Panc1 (cell line): ENCODE measurements at regions not wholly inside any gene's neighbourhood (a gene's known extent, or its start where the extent isn't known, plus 50 kb on each side); places are given as distances from the start of the nearest gene placed in this dataset.

Experiments used
- ATAC-seq: fragments of 200-7000 bp; cut with Tn5 transposase; 2 replicates; pipeline ENCODE4 v1.9.1; 2020; ENCODE audit warnings: mild to moderate bottlenecking, moderate library complexity
- BruUV-seq: library from RNA; stranded (reverse); fragments of 400-500 nt; replicated peaks from 2 replicates; lab custom pipeline; 2021; lab: Mats Ljungman, UMichigan
- CTCF ChIA-PET: fragments of 300-600 bp; sonication (Branson Sonifier 250); formaldehyde crosslinking; loops from one replicate; lab custom pipeline; 2022; ENCODE audit warnings: antibody characterized with exemption; lab: Charles Lee
- POLR2A ChIA-PET: fragments of 300-600 bp; sonication (Branson Sonifier 250); formaldehyde crosslinking; loops from one replicate; lab custom pipeline; 2022; ENCODE audit warnings: antibody characterized with exemption; lab: Charles Lee
- DNase-seq: peaks from one replicate; pipeline ENCODE4 v3.0.0-alpha.2; 2010; ENCODE audit warnings: low read depth, low spot score
- H3K27ac ChIP-seq: 2 replicates; pipeline ENCODE4 v1.5.1; 2011; ENCODE audit warnings: mild to moderate bottlenecking, low read length, inconsistent platforms
- H3K27me3 ChIP-seq: fragments of 200-500 bp; sonication (Bioruptor generic); 2 replicates; pipeline ENCODE4 v1.6.0; 2014; ENCODE audit warnings: low read length, inconsistent platforms; ENCODE audit not compliant: control insufficient read depth, insufficient read depth
- H3K36me3 ChIP-seq: fragments of 200-500 bp; sonication (Bioruptor generic); 2 replicates; pipeline ENCODE4 v1.5.1; 2014; ENCODE audit warnings: inconsistent platforms, mild to moderate bottlenecking, low read length, moderate library complexity; ENCODE audit not compliant: control insufficient read depth, insufficient read depth
- H3K4me1 ChIP-seq: 2 replicates; pipeline ENCODE4 v1.5.1; 2011; ENCODE audit warnings: inconsistent platforms, mild to moderate bottlenecking, low read length, moderate library complexity; ENCODE audit not compliant: control insufficient read depth, insufficient read depth
- H3K4me3 ChIP-seq, 2 experiments: 2 replicates each; pipeline ENCODE4 v1.5.1; 2011 to 2012; ENCODE audit warnings: low read depth in 2 of 2, low read length in 2 of 2, mild to moderate bottlenecking in 2 of 2, inconsistent platforms in 1 of 2, moderate library complexity in 1 of 2
- H3K9me3 ChIP-seq: fragments of 200-500 bp; sonication (Bioruptor generic); 2 replicates; pipeline ENCODE4 v1.5.1; 2014; ENCODE audit warnings: low read depth, mild to moderate bottlenecking, inconsistent platforms, low read length, moderate library complexity; ENCODE audit not compliant: control insufficient read depth, insufficient read depth
- CTCF ChIP-seq: fragments of 450-650 bp; IDR thresholded peaks from 2 replicates; pipeline ENCODE4 v1.5.1; 2017; ENCODE audit warnings: mild to moderate bottlenecking
- POLR2AphosphoS5 ChIP-seq: IDR thresholded peaks from 2 replicates; pipeline ENCODE4 v1.6.1; 2012; ENCODE audit warnings: mild to moderate bottlenecking, low read depth, low read length, moderate library complexity
- REST ChIP-seq, 2 experiments: IDR thresholded peaks; 2 replicates each; pipeline ENCODE4 v1.6.1; 2011 to 2012; ENCODE audit warnings: low read depth in 2 of 2, control low read depth in 1 of 2, low read length in 1 of 2, mild to moderate bottlenecking in 1 of 2, moderate library complexity in 1 of 2; ENCODE audit not compliant: insufficient read depth in 1 of 2
- SIN3A ChIP-seq: IDR thresholded peaks from 2 replicates; pipeline ENCODE4 v1.6.1; 2012; ENCODE audit warnings: low read depth, mild to moderate bottlenecking, low read length, moderate library complexity, borderline replicate concordance; ENCODE audit not compliant: insufficient read depth
- TCF7L2 ChIP-seq: IDR thresholded peaks from 2 replicates; pipeline ENCODE4 v1.6.1; 2011; ENCODE audit warnings: mild to moderate bottlenecking, low read depth, low read length, inconsistent platforms
- in situ Hi-C: cut with HindIII; loops from 2 replicates; pipeline ENCODE4 v1.10.0; 2016; ENCODE audit warnings: low sequenced_read_pairs, low pct_unique_long_range_greater_than_20kb
- intact Hi-C: fragments of 100-400 bp; cut with micrococcal nuclease; formaldehyde crosslinking; loops from one replicate; pipeline ENCODE4 v1.10.0; 2022; ENCODE audit not compliant: unreplicated experiment

DNA sequence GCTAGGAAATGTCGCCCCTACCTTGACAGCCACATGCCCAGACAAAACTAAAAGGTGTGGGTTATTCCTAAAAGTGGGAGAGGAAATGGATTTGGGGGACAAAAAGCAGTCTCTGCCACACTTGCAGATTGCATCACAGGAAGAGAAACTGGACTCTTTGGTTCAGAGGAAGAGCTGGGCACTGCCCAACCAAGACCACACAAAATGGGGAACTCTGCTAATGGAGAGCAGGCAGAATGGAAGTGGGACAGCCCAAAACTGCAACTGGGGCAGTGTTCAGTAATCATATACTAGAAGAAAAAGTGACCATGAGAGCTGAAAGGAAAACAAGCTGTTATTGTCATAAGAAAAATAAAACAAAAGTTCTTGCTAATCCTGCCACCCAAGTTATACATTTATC lies 138.9 kb upstream of the FRMD4B start:
- no peak overlapping the region for H3K4me3 ChIP-seq
- H3K36me3 ChIP-seq: no peaks in the 10 kb centered on the region
- H3K9me3 ChIP-seq: no peaks in the 10 kb centered on the region
- ATAC-seq: no peak
- H3K4me1 ChIP-seq: no peaks in the 10 kb centered on the region
- in situ Hi-C loops: no loop called here
- no peak overlapping the region for H3K27ac ChIP-seq
- intact Hi-C loops: no loop called here
- POLR2A ChIA-PET: no interaction called here
- CTCF ChIA-PET: no interaction called here
- H3K27me3 ChIP-seq: no peaks in the 10 kb centered on the region
- BruUV-seq: no TSS peak
- DNase-seq: no peak
- TF ChIP-seq TCF7L2 (no peak), SIN3A (no peak), REST (IDR thresholded peaks at IDR 0.05; ENCODE audit: insufficient read depth in 1 of 2, low read depth in 2 of 2, low read length in 1 of 2) (no peak), POLR2AphosphoS5 (no peak), CTCF (no peak)

GRCh38 chr3:69521286-69521685 lies 135.4 kb upstream of the FRMD4B start:
- no peak overlapping the region for H3K4me3 ChIP-seq
- TF ChIP-seq REST (IDR thresholded peaks at IDR 0.05; ENCODE audit: insufficient read depth in 1 of 2, low read depth in 2 of 2, low read length in 1 of 2) (no peak), TCF7L2 (no peak), POLR2AphosphoS5 (no peak), SIN3A (no peak), CTCF (no peak)
- intact Hi-C loops: no loop called here
- no peaks in the 10 kb centered on the region for H3K36me3 ChIP-seq
- DNase-seq: no peak
- H3K27me3 ChIP-seq: no peaks in the 10 kb centered on the region
- no peak overlapping the region for H3K27ac ChIP-seq
- no TSS peak for BruUV-seq
- in situ Hi-C loops: no loop called here
- ChIA-PET CTCF (no interaction called here), POLR2A (no interaction called here)
- no peak for ATAC-seq
- no peaks in the 10 kb centered on the region for H3K9me3 ChIP-seq
- no peaks in the 10 kb centered on the region for H3K4me1 ChIP-seq
